K562 (cell line): ENCODE measurements at regions not wholly inside any gene's neighbourhood (a gene's known extent, or its start where the extent isn't known, plus 50 kb on each side); places are given as distances from the start of the nearest gene placed in this dataset.

Experiments
- ATF3 ChIP-seq, 2 experiments: fragments of 450-650 bp in 1 of 2; sonication (generic) in 1 of 2; formaldehyde crosslinking in 1 of 2; IDR thresholded peaks in 1 of 2; conservative IDR thresholded peaks in 1 of 2; 2 replicates each; pipeline versions ENCODE4 v1.6.1 to v1.8.1; 2016 to 2023; ENCODE audit warnings: mild to moderate bottlenecking in 2 of 2, moderate library complexity in 2 of 2, inconsistent platforms in 1 of 2, missing genetic modification reagents in 1 of 2
- CBFA2T2 ChIP-seq: fragments of 450-650 bp; conservative IDR thresholded peaks from 2 replicates; pipeline ENCODE4 v1.6.1; 2017; ENCODE audit warnings: mild to moderate bottlenecking
- CBX1 ChIP-seq: sonication (generic); IDR thresholded peaks from 2 replicates; pipeline ENCODE4 v1.6.1; 2016; ENCODE audit warnings: antibody characterized with exemption, low read depth, mild to moderate bottlenecking
- CREB1 ChIP-seq, 2 experiments: sonication (generic) in 1 of 2; formaldehyde crosslinking in 1 of 2; IDR thresholded peaks; 2 replicates each; pipeline versions ENCODE4 v1.6.1 to v1.8.0; 2012 to 2022; ENCODE audit warnings: inconsistent platforms in 1 of 2, mild to moderate bottlenecking in 1 of 2, missing genetic modification reagents in 1 of 2, moderate library complexity in 1 of 2
- DPF2 ChIP-seq: fragments of 450-650 bp; IDR thresholded peaks from 2 replicates; pipeline ENCODE4 v1.6.1; 2016
- FOSL1 ChIP-seq: fragments of 200-800 bp; sonication (Bioruptor generic); conservative IDR thresholded peaks from 2 replicates; pipeline ENCODE4 v1.6.1; 2016; ENCODE audit warnings: missing genetic modification characterization, missing compliant biosample characterization
- HNRNPK ChIP-seq: fragments of 200-400 bp; formaldehyde crosslinking; IDR thresholded peaks from one replicate; pipeline ENCODE4 v1.6.1; 2018; ENCODE audit warnings: mild to moderate bottlenecking, low read depth, low read length; ENCODE audit not compliant: poor library complexity, severe bottlenecking
- JUN ChIP-seq, 2 experiments: sonication (generic) in 1 of 2; formaldehyde crosslinking in 1 of 2; IDR thresholded peaks; 2 replicates each; pipeline versions ENCODE4 v1.6.1 to v1.8.0; 2012 to 2022; ENCODE audit warnings: borderline replicate concordance in 2 of 2, mild to moderate bottlenecking in 2 of 2, improper control_type of control experiment in 1 of 2, low read depth in 1 of 2, low read length in 1 of 2, missing genetic modification reagents in 1 of 2
- KDM1A ChIP-seq, 2 experiments: fragments of 450-650 bp; IDR thresholded peaks; 2 replicates each; pipeline ENCODE4 v1.6.1; 2016; ENCODE audit warnings: mild to moderate bottlenecking in 2 of 2
- KLF16 ChIP-seq: IDR thresholded peaks from 2 replicates; pipeline ENCODE4 v1.6.1; 2016; ENCODE audit warnings: antibody characterized with exemption
- MAFG ChIP-seq: fragments of 450-650 bp; conservative IDR thresholded peaks from 2 replicates; pipeline ENCODE4 v1.6.1; 2016; ENCODE audit warnings: missing genetic modification characterization, missing compliant biosample characterization
- MNT ChIP-seq, 2 experiments: fragments of 450-650 bp; conservative IDR thresholded peaks; 2 replicates each; pipeline ENCODE4 v1.6.1; 2017; ENCODE audit warnings: mild to moderate bottlenecking in 2 of 2, moderate library complexity in 2 of 2
- PRMT5 ChIP-seq: sonication (generic); formaldehyde crosslinking; IDR thresholded peaks from 2 replicates; pipeline ENCODE4 v1.5.0; 2020; ENCODE audit warnings: missing genetic modification reagents
- SAFB2 ChIP-seq: fragments of 200-400 bp; formaldehyde crosslinking; IDR thresholded peaks from 2 replicates; pipeline ENCODE4 v1.6.1; 2018; ENCODE audit warnings: borderline replicate concordance, low read length, low read depth, moderate library complexity; ENCODE audit not compliant: severe bottlenecking
- SMAD4 ChIP-seq: fragments of 250-450 bp; sonication (Bioruptor Pico); conservative IDR thresholded peaks from 2 replicates; pipeline ENCODE4 v1.8.0; 2021; ENCODE audit warnings: inconsistent platforms, mild to moderate bottlenecking, moderate library complexity
- SMARCA4 ChIP-seq: fragments of 450-650 bp; IDR thresholded peaks from 2 replicates; pipeline ENCODE4 v1.6.1; 2016
- SNIP1 ChIP-seq: fragments of 450-650 bp; IDR thresholded peaks from 2 replicates; pipeline ENCODE4 v1.7.1; 2017; ENCODE audit warnings: low read depth, mild to moderate bottlenecking
- STAT5B ChIP-seq: fragments of 250-450 bp; sonication (Bioruptor Pico); IDR thresholded peaks from 2 replicates; pipeline ENCODE4 v1.8.0; 2021; ENCODE audit warnings: mild to moderate bottlenecking, inconsistent platforms
- TAL1 ChIP-seq: fragments of 450-650 bp; IDR thresholded peaks from 2 replicates; pipeline ENCODE4 v1.6.1; 2016; ENCODE audit warnings: mild to moderate bottlenecking
- TCF3 ChIP-seq: sonication (generic); formaldehyde crosslinking; IDR thresholded peaks from 2 replicates; pipeline ENCODE4 v1.4.0; 2020; ENCODE audit warnings: mild to moderate bottlenecking, missing genetic modification reagents
- TRIM24 ChIP-seq, 2 experiments: fragments of 450-650 bp; IDR thresholded peaks; 2 replicates each; pipeline ENCODE4 v1.6.1; 2016
- XRCC3 ChIP-seq: fragments of 450-650 bp; IDR thresholded peaks from 2 replicates; pipeline ENCODE4 v1.6.1; 2017; ENCODE audit warnings: mild to moderate bottlenecking, moderate library complexity
- ZBTB9 ChIP-seq: fragments of 450-650 bp; formaldehyde crosslinking; IDR thresholded peaks from 2 replicates; pipeline ENCODE4 v1.4.0; 2020; ENCODE audit warnings: mild to moderate bottlenecking, moderate library complexity
- ZNF12 ChIP-seq: sonication (generic); formaldehyde crosslinking; IDR thresholded peaks from 2 replicates; pipeline ENCODE4 v1.4.0; 2020; ENCODE audit warnings: mild to moderate bottlenecking, missing genetic modification reagents
- ZNF23 ChIP-seq: fragments of 250-450 bp; sonication (Bioruptor Pico); IDR thresholded peaks from 2 replicates; pipeline ENCODE4 v1.4.0; 2020; ENCODE audit warnings: mild to moderate bottlenecking
- ZNF830 ChIP-seq: fragments of 250-450 bp; sonication (Bioruptor Pico); IDR thresholded peaks from 2 replicates; pipeline ENCODE4 v1.5.0; 2021; ENCODE audit warnings: mild to moderate bottlenecking

- TF ChIP-seq CBX1 = no peak
- TF ChIP-seq XRCC3 = no peak
- peak; percentile 41; the same call in 1 of the 2 replicates for TF ChIP-seq KLF16
- peak; percentile 85 for TF ChIP-seq TCF3 (CRISPR knock-in tag)
- no peak for TF ChIP-seq ZNF12 (CRISPR knock-in tag)
- peak in 1 of 2 experiments; percentile 9; a peak in 1 of 4 replicates for TF ChIP-seq KDM1A (IDR thresholded peaks at IDR 0.05)
- peak; percentile 40 to 52; a peak in 2 of 4 replicates for TF ChIP-seq TRIM24 (IDR thresholded peaks at IDR 0.05)
- peak; percentile 72 for TF ChIP-seq CBFA2T2
- TF ChIP-seq MAFG (tag) = peak; percentile 45
- peak; percentile 70 for TF ChIP-seq TAL1
- TF ChIP-seq ATF3 (IDR thresholded peaks at IDR 0.05) = peak; percentile 62
- TF ChIP-seq ATF3 (CRISPR knock-in tag; conservative IDR thresholded peaks at IDR 0.05) = no peak
- TF ChIP-seq STAT5B = no peak
- TF ChIP-seq SAFB2 = no peak
- no peak for TF ChIP-seq PRMT5
- TF ChIP-seq ZNF830 (CRISPR knock-in tag) = no peak
- no peak for TF ChIP-seq HNRNPK
- TF ChIP-seq CREB1 (IDR thresholded peaks at IDR 0.05) = no peak
- TF ChIP-seq CREB1 (CRISPR knock-in tag; IDR thresholded peaks at IDR 0.05) = no peak
- peak; percentile 96 for TF ChIP-seq SMAD4 (CRISPR knock-in tag)
- no peak for TF ChIP-seq ZNF23 (CRISPR knock-in tag)
- TF ChIP-seq FOSL1 (tag) = peak; percentile 70
- no peak for TF ChIP-seq MNT (conservative IDR thresholded peaks at IDR 0.05)
- no peak for TF ChIP-seq ZBTB9 (CRISPR knock-in tag)
- TF ChIP-seq JUN (IDR thresholded peaks at IDR 0.05; ENCODE audit: borderline replicate concordance, low read depth, low read length) = 0 out of 2 replicates have a peak, but pooled peaks have one; percentile 24
- TF ChIP-seq JUN (CRISPR knock-in tag; IDR thresholded peaks at IDR 0.05; ENCODE audit: borderline replicate concordance) = no peak
- TF ChIP-seq SMARCA4 = peak; percentile 80
- TF ChIP-seq DPF2 = peak; percentile 77
- TF ChIP-seq SNIP1 = no peak
These were observed 288.0 kb upstream of the TNP1 start (continued) for GRCh38 chr2:217147818-217148217.
